ENCODE measurements at regions not wholly inside any gene's neighbourhood (a gene's known extent, or its start where the extent isn't known, plus 50 kb on each side); places are given as distances from the start of the nearest gene placed in this dataset.

DNA sequence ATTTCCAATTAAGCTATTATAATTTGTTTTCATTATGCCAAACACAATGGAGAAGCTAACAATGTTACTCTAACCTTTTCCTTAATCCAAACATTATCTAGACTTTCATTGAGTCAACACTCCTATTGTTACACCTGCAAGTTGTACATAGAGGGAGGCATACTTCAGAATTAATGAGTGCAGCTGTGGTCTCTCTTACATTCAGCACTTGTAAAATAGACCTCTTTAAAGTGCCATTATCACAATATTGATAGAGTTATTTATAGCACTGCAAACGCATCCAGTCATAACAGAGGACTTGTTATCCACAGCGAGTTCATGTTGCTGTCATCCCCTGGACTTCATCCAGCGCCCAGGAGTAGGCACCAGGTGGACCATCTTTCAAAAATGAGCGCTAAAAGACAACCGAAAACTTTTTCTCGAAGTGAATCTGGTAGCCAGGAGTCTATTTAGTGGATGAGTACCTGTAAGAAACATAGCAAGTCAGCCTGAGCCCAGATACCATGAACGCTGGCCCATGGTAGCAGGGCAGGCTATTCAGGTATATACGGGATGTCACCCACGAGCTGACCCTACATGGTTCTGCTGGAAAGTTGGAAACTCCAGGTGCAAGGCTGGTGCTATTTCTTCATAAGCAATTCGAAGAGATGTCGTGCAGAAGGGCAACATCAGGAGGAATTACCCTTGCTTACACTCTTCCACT, 70.6 kb upstream of the NFIA start:
- TF ChIP-seq JUND (IDR thresholded peaks at IDR 0.05) (no peak), SP1 (IDR thresholded peaks at IDR 0.05) (no peak), GABPA (IDR thresholded peaks at IDR 0.05 in 1 of 2, conservative IDR thresholded peaks at IDR 0.05 in 1 of 2) (no peak), NR2F2 (IDR thresholded peaks at IDR 0.05) (no peak), REST (IDR thresholded peaks at IDR 0.05) (no peak), RAD21 (IDR thresholded peaks at IDR 0.05) (no peak), HNF4A (conservative IDR thresholded peaks at IDR 0.05) (no peak), RXRA (IDR thresholded peaks at IDR 0.05) (no peak), TAF1 (conservative IDR thresholded peaks at IDR 0.05) (no peak), EGR1 (IDR thresholded peaks at IDR 0.05; ENCODE audit: low read depth in 2 of 2) (no peak)
- TF ChIP-seq, protein P1, sequence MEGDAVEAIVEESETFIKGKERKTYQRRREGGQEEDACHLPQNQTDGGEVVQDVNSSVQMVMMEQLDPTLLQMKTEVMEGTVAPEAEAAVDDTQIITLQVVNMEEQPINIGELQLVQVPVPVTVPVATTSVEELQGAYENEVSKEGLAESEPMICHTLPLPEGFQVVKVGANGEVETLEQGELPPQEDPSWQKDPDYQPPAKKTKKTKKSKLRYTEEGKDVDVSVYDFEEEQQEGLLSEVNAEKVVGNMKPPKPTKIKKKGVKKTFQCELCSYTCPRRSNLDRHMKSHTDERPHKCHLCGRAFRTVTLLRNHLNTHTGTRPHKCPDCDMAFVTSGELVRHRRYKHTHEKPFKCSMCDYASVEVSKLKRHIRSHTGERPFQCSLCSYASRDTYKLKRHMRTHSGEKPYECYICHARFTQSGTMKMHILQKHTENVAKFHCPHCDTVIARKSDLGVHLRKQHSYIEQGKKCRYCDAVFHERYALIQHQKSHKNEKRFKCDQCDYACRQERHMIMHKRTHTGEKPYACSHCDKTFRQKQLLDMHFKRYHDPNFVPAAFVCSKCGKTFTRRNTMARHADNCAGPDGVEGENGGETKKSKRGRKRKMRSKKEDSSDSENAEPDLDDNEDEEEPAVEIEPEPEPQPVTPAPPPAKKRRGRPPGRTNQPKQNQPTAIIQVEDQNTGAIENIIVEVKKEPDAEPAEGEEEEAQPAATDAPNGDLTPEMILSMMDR (IDR thresholded peaks at IDR 0.05; ENCODE audit: low read depth, low read length, missing input control): no peak
